IMR-90 (cell line): ENCODE measurements at regions not wholly inside any gene's neighbourhood (a gene's known extent, or its start where the extent isn't known, plus 50 kb on each side); places are given as distances from the start of the nearest gene placed in this dataset.

Source experiments
- BHLHE40 ChIP-seq: fragments of 150-350 bp; IDR thresholded peaks from 2 replicates; pipeline ENCODE4 v1.6.1; 2016; ENCODE audit warnings: mild to moderate bottlenecking, low read depth, low read length
- CHD1 ChIP-seq: IDR thresholded peaks from 2 replicates; pipeline ENCODE4 v1.6.1; 2012; ENCODE audit warnings: low read depth, low read length, improper control_type of control experiment
- CTCF ChIP-seq: conservative IDR thresholded peaks from 2 replicates; pipeline ENCODE4 v1.5.1; 2012; ENCODE audit warnings: mild to moderate bottlenecking, low read depth, low read length, improper control_type of control experiment
- ELK1 ChIP-seq: fragments of 150-350 bp; IDR thresholded peaks from 2 replicates; pipeline ENCODE4 v1.6.1; 2016; ENCODE audit warnings: low read depth, mild to moderate bottlenecking, low read length, moderate library complexity, borderline replicate concordance
- FOS ChIP-seq: fragments of 150-350 bp; IDR thresholded peaks from 2 replicates; pipeline ENCODE4 v1.6.1; 2016; ENCODE audit warnings: low read depth, low read length
- MAZ ChIP-seq: IDR thresholded peaks from 2 replicates; pipeline ENCODE4 v1.6.1; 2012; ENCODE audit warnings: low read depth, mild to moderate bottlenecking, low read length, improper control_type of control experiment, moderate library complexity, borderline replicate concordance
- MXI1 ChIP-seq: IDR thresholded peaks from 2 replicates; pipeline ENCODE4 v1.6.1; 2012; ENCODE audit warnings: low read depth, mild to moderate bottlenecking, low read length, moderate library complexity, borderline replicate concordance
- POLR2A ChIP-seq: IDR thresholded peaks from 2 replicates; pipeline ENCODE4 v1.6.1; 2012; ENCODE audit warnings: mild to moderate bottlenecking, low read depth, low read length
- RAD21 ChIP-seq: IDR thresholded peaks from 2 replicates; pipeline ENCODE4 v1.6.1; 2012; ENCODE audit warnings: low read length, improper control_type of control experiment
- SMC3 ChIP-seq: fragments of 150-350 bp; IDR thresholded peaks from 2 replicates; pipeline ENCODE4 v1.6.1; 2016; ENCODE audit warnings: low read depth, mild to moderate bottlenecking, antibody characterized with exemption, low read length, moderate library complexity
- USF2 ChIP-seq: fragments of 150-350 bp; IDR thresholded peaks from 2 replicates; pipeline ENCODE4 v1.6.1; 2017; ENCODE audit warnings: mild to moderate bottlenecking, antibody characterized with exemption, low read length, low read depth

- no peak for TF ChIP-seq POLR2A
- TF ChIP-seq MAZ, result no peak
- no peak for TF ChIP-seq CTCF
- TF ChIP-seq RAD21, result no peak
- no peak for TF ChIP-seq SMC3
- TF ChIP-seq USF2, result no peak
- no peak for TF ChIP-seq CHD1
- no peak for TF ChIP-seq FOS
- TF ChIP-seq MXI1, result no peak
- no peak for TF ChIP-seq ELK1
- TF ChIP-seq BHLHE40, result no peak
These were observed 1082.9 kb upstream of the SEMA6A start for GRCh38 chr5:117657541-117657940.
